ENCODE measurements at regions not wholly inside any gene's neighbourhood (a gene's known extent, or its start where the extent isn't known, plus 50 kb on each side); places are given as distances from the start of the nearest gene placed in this dataset.
A peak's percentile ranks its signal among the peaks of the same experiment; 100 is the strongest.

DNA sequence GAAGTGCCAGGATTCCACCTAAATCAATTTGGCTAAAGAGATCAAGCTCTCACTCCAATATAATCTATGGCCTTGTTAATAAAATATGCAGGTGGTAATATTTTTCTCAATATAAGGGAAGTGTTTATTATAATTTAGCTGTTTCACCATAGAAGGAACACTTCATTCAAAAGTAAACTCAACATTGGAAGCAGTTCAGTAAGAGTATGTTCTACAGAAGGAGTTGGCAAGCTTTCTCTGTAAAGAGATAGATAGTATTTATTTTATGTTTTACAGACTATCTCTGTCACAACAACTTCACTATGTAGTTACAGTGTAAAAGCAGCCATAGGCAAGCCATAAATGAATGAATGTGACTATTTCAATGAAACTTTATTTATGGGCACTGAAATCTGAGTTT lies 313.6 kb upstream of the ANO3 start:
- TF ChIP-seq, protein P1, sequence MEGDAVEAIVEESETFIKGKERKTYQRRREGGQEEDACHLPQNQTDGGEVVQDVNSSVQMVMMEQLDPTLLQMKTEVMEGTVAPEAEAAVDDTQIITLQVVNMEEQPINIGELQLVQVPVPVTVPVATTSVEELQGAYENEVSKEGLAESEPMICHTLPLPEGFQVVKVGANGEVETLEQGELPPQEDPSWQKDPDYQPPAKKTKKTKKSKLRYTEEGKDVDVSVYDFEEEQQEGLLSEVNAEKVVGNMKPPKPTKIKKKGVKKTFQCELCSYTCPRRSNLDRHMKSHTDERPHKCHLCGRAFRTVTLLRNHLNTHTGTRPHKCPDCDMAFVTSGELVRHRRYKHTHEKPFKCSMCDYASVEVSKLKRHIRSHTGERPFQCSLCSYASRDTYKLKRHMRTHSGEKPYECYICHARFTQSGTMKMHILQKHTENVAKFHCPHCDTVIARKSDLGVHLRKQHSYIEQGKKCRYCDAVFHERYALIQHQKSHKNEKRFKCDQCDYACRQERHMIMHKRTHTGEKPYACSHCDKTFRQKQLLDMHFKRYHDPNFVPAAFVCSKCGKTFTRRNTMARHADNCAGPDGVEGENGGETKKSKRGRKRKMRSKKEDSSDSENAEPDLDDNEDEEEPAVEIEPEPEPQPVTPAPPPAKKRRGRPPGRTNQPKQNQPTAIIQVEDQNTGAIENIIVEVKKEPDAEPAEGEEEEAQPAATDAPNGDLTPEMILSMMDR (IDR thresholded peaks at IDR 0.05; ENCODE audit: control insufficient read depth, extremely low read depth, insufficient read depth): no peak
- no peak overlapping the region for H3K4me3 ChIP-seq (ENCODE audit: low read depth, low read length)
- DNase-seq (ENCODE audit: low read depth): peak; percentile 93

DNA sequence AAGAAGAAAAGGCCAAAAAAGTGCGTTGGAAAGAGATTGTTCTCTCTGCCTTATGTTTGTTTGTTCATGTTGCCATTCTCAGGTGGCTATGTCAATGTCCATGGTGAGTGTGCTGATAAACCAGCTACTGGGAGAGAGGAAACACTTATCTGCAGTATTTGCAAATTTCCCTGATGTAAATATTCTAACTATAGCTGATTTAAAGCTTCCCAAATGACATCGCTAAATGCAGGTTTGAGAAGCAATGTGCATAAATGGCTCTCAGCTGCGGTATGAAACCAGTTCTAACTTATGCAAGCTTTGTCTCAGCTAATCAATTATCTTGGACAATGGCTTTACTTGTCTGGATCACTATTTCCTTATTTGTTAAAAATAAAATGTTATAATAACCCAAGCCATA lies 312.5 kb upstream of the ANO3 start:
- no peak overlapping the region for H3K4me3 ChIP-seq (ENCODE audit: low read depth, low read length)
- TF ChIP-seq, protein P1 (IDR thresholded peaks at IDR 0.05; ENCODE audit: control insufficient read depth, extremely low read depth, insufficient read depth): no peak
- DNase-seq (ENCODE audit: low read depth): peak; percentile 42

- H3K4me3 ChIP-seq (ENCODE audit: low read depth, low read length): no peak overlapping the region
- no peak for DNase-seq (ENCODE audit: low read depth)
- TF ChIP-seq, protein P1 (IDR thresholded peaks at IDR 0.05; ENCODE audit: control insufficient read depth, extremely low read depth, insufficient read depth): no peak
Measured at GRCh38 chr11:26021017-26021416, 310.9 kb upstream of the ANO3 start.

DNA sequence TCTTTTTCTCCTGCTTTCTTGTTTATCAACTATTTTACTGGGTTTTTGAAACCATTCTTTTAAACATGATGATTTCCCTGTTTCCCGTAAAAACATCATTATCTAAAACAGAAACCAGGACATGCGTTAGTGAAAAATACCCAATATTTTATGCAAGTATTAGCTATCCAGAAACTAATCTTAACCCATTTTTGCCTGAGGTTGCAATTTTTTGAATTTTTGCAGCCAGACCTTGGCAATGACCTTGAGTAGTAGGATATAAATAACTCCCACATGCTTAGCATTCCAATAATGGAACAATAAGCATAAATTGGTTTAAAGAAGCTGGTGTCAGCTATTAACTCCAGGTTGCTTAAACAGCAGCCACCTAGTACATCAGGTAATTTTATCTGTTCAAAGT lies 308.9 kb upstream of the ANO3 start:
- no peak overlapping the region for H3K4me3 ChIP-seq (ENCODE audit: low read depth, low read length)
- DNase-seq (ENCODE audit: low read depth): no peak
- TF ChIP-seq, protein P1 (IDR thresholded peaks at IDR 0.05; ENCODE audit: control insufficient read depth, extremely low read depth, insufficient read depth): no peak

DNA sequence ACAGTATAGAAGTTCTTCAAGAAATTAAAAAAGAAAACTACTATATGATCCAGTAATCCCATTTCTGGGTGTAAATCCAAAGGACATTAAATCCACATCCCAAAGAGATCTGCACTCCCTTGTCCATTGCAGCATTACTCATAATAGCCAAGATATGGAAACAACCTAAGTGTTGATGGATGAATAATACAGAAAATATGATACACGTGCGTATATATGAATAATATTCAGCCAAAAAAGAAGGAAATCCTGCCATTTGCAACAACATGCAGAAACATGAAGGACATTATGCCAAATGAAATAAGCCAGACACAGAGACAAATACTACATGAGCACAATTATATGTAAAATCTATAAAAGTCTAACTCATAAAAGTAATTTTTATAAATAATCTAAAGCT lies 306.3 kb upstream of the ANO3 start:
- TF ChIP-seq, protein P1 (IDR thresholded peaks at IDR 0.05; ENCODE audit: control insufficient read depth, extremely low read depth, insufficient read depth): no peak
- no peak overlapping the region for H3K4me3 ChIP-seq (ENCODE audit: low read depth, low read length)
- no peak for DNase-seq (ENCODE audit: low read depth)

DNA sequence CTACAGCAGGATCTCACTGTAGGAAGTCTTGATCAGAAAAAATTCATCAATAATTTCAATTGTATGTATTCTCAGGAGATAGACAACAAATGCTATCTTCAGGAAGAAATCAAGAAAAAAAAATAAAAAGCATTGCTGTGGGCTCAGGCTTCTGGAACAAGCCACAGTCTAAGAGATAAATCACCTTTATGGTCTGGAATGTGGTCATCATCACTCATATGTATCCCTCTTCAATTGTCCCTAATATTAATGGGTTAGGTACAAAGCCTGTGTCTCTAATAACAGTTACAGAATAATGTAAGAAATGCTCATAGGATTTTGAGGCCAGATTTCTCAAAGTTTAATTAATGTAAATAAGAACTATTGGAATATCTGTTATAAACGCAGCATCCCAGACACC lies 305.9 kb upstream of the ANO3 start:
- DNase-seq (ENCODE audit: low read depth): no peak
- H3K4me3 ChIP-seq (ENCODE audit: low read depth, low read length): no peak overlapping the region
- TF ChIP-seq, protein P1 (IDR thresholded peaks at IDR 0.05; ENCODE audit: control insufficient read depth, extremely low read depth, insufficient read depth): no peak

DNA sequence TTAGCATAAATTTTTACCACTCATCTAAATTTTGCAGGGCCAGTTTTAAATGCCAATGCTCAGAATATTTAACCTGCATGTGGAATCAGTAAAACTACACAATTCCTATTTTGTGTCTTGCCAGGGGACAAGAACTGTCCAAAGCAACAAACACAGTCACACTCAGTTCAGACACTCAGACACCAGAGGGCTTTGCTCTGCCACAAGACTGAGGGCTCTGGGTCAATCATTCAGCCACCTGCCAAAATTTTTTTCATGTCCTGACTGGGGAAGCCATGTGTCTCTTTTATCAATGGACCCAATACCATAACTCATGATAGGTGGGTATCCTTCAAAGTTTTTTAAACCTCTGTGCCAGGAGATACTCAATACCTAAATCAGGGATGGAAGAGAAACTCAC lies 304.0 kb upstream of the ANO3 start:
- no peak overlapping the region for H3K4me3 ChIP-seq (ENCODE audit: low read depth, low read length)
- DNase-seq (ENCODE audit: low read depth): no peak
- TF ChIP-seq, protein P1 (IDR thresholded peaks at IDR 0.05; ENCODE audit: control insufficient read depth, extremely low read depth, insufficient read depth): no peak

Data from LNCaP clone FGC (cell line).